ENCODE measurements at regions not wholly inside any gene's neighbourhood (a gene's known extent, or its start where the extent isn't known, plus 50 kb on each side); places are given as distances from the start of the nearest gene placed in this dataset.
"Not testable (repeated sequence)": the region's sequence is repeated elsewhere in the genome, so short reads cannot be mapped to it uniquely, and the experiment has no call there.

- Histone ChIP-seq H3K27me3 (no peaks in the 10 kb centered on the region), H3K9me3 (no peaks in the 10 kb centered on the region), H3K4me3 (replicated peaks in 1 of 3) (no peak overlapping the region), H3K36me3 (no peaks in the 10 kb centered on the region), H3K27ac (no peak overlapping the region), H3K4me1 (no peaks in the 10 kb centered on the region)
- intact Hi-C loops (cut with DNase I): no loop called here
- no peak for DNase-seq
- WGBS, 2 donors: 13 to 30% methylated on average over 2 of the region's 2 CpGs
- TF ChIP-seq POLR2A (IDR thresholded peaks at IDR 0.05): no peak
- TF ChIP-seq, protein P1, sequence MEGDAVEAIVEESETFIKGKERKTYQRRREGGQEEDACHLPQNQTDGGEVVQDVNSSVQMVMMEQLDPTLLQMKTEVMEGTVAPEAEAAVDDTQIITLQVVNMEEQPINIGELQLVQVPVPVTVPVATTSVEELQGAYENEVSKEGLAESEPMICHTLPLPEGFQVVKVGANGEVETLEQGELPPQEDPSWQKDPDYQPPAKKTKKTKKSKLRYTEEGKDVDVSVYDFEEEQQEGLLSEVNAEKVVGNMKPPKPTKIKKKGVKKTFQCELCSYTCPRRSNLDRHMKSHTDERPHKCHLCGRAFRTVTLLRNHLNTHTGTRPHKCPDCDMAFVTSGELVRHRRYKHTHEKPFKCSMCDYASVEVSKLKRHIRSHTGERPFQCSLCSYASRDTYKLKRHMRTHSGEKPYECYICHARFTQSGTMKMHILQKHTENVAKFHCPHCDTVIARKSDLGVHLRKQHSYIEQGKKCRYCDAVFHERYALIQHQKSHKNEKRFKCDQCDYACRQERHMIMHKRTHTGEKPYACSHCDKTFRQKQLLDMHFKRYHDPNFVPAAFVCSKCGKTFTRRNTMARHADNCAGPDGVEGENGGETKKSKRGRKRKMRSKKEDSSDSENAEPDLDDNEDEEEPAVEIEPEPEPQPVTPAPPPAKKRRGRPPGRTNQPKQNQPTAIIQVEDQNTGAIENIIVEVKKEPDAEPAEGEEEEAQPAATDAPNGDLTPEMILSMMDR (IDR thresholded peaks at IDR 0.05): no peak
Observed at GRCh38 chr6:9233226-9233625, 797.9 kb upstream of the SLC35B3 start.

DNA sequence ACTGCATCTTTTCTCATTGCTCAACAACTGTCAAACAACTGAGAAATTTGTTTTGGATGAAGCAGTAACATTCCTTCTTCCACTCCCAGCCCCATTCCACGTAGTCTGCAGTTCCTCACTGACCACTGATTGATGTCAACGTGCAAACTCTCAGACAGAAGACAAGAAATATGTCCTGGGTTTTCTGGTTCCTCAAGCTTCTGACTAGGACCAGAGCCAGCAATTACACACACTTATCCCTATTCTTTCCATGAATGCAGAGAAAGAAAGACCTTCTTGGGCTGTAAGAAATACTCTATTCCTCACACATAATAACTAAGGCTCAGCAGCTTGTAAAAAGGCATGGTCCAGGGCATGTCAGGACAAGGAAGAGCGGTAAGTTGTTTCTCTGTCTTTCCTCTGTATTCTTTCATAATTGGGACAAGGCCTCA, 790.1 kb upstream of the SLC35B3 start:
- DNase-seq: no peak
- Histone ChIP-seq H3K4me1 (no peaks in the 10 kb centered on the region), H3K36me3 (no peaks in the 10 kb centered on the region), H3K9me3 (no peaks in the 10 kb centered on the region), H3K27me3 (no peaks in the 10 kb centered on the region), H3K4me3 (replicated peaks in 1 of 3) (no peak overlapping the region), H3K27ac (no peak overlapping the region)
- no peak for TF ChIP-seq POLR2A (IDR thresholded peaks at IDR 0.05)
- intact Hi-C loops (cut with DNase I): no loop called here
- 62 to 77% methylated on average over 3 of the region's 3 CpGs for WGBS, 2 donors

DNA sequence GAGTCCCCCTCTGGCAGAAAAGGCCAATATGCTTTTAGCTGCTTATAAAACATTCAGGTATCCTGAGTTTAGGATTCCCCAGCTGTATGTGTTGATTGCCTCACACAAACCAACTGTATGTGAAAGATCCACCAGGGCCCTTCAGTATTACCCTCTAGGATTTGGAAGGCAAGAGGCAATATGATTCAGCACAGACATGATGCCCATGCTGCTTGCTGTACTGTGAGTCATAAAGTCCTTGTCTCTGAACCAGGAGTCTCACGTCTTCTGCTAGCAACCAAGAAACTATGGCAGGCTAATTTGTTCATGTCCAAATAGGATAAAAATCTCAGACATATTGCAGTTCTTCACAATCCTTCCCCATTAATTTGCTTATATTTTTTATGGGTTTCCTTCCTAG, 789.2 kb upstream of the SLC35B3 start:
- Histone ChIP-seq H3K27ac (no peak overlapping the region), H3K4me3 (replicated peaks in 1 of 3) (no peak overlapping the region), H3K36me3 (no peaks in the 10 kb centered on the region), H3K27me3 (no peaks in the 10 kb centered on the region), H3K4me1 (no peaks in the 10 kb centered on the region), H3K9me3 (no peaks in the 10 kb centered on the region)
- WGBS, 2 donors: 83% methylated on average over 1 of the region's 1 CpG
- intact Hi-C loops (cut with DNase I): no loop called here
- DNase-seq: no peak
- TF ChIP-seq, protein P1 (IDR thresholded peaks at IDR 0.05): no peak
- no peak for TF ChIP-seq POLR2A (IDR thresholded peaks at IDR 0.05)

GRCh38 chr6:9213717-9214116, 778.4 kb upstream of the SLC35B3 start:
- WGBS, 2 donors: 69 to 84% methylated on average over 8 of the region's 8 CpGs
- DNase-seq; H3K27me3 ChIP-seq; H3K4me3 ChIP-seq (replicated peaks in 1 of 3); H3K36me3 ChIP-seq; H3K9me3 ChIP-seq; H3K27ac ChIP-seq; intact Hi-C loops (cut with DNase I); H3K4me1 ChIP-seq: not testable (repeated sequence)

DNA sequence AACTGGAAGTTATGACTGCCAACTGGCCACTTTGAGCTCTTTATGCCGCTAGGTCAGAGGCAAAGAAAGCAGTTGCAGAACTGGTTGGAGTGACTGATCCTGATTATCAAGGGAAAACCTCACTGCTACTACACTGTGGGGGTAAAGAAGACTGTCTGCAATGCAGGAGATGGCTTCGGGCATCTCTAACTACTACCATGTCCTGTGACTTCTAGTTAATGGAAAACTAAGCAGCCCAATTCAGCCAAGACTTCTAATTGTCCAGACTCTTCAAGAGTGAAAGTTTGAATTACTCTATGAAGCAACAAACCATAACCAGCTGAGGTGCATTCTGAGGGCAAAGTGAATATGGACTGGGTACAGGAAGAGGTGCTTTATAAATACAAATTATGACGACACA, 773.6 kb upstream of the SLC35B3 start:
- WGBS, 2 donors: 79 to 82% methylated on average over 3 of the region's 3 CpGs
- intact Hi-C loops (cut with DNase I): no loop called here

DNA sequence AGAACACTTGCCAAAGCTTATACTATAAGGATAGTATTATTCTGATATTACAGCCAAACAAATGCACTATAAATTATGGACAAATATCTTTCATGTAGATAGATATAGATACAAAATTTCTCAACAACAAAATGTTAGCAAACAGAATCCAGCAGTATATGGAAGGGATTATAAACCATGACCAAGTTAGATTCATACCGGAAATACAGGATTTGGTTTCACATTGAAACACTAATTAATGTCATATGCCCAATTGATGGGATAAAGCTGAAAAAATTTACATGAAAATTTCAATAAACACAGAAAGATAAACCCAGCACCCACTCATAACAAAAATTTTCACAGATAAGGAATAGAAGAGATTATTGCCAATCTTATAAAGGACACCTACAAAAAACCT, 770.3 kb upstream of the SLC35B3 start:
- H3K27ac ChIP-seq: no peak overlapping the region
- intact Hi-C loops (cut with DNase I): no loop called here
- no peak for DNase-seq
- WGBS, 2 donors: 91 to 95% methylated on average over 1 of the region's 1 CpG
- H3K4me3 ChIP-seq (replicated peaks in 1 of 3): no peak overlapping the region
- H3K9me3 ChIP-seq: no peaks in the 10 kb centered on the region
- no peaks in the 10 kb centered on the region for H3K27me3 ChIP-seq
- H3K4me1 ChIP-seq: no peaks in the 10 kb centered on the region
- no peaks in the 10 kb centered on the region for H3K36me3 ChIP-seq
- TF ChIP-seq POLR2A (IDR thresholded peaks at IDR 0.05): no peak
- TF ChIP-seq, protein P1 (IDR thresholded peaks at IDR 0.05): no peak

More for the DNA sequence above, 773.6 kb upstream of the SLC35B3 start:
- H3K4me3 ChIP-seq (replicated peaks in 1 of 3): no peak overlapping the region
- DNase-seq: no peak
- H3K27ac ChIP-seq: no peak overlapping the region
- no peaks in the 10 kb centered on the region for H3K4me1 ChIP-seq
- no peaks in the 10 kb centered on the region for H3K27me3 ChIP-seq
- H3K9me3 ChIP-seq: no peaks in the 10 kb centered on the region
- no peaks in the 10 kb centered on the region for H3K36me3 ChIP-seq
- TF ChIP-seq POLR2A (IDR thresholded peaks at IDR 0.05): no peak
- TF ChIP-seq, protein P1 (IDR thresholded peaks at IDR 0.05): no peak
